Hepatocyte (in vitro differentiated cells): ENCODE measurements at regions not wholly inside any gene's neighbourhood (a gene's known extent, or its start where the extent isn't known, plus 50 kb on each side); places are given as distances from the start of the nearest gene placed in this dataset.

Source experiments
- CTCF ChIP-seq: fragments of 200-600 bp; sonication (generic); IDR thresholded peaks from 2 replicates; pipeline ENCODE4 v1.5.1; 2016; ENCODE audit warnings: antibody characterized with exemption, mild to moderate bottlenecking; ENCODE audit not compliant: poor library complexity
- EZH2 ChIP-seq: fragments of 200-600 bp; sonication (generic); IDR thresholded peaks from 2 replicates; pipeline ENCODE4 v1.6.1; 2016; ENCODE audit warnings: antibody characterized with exemption, mild to moderate bottlenecking, borderline replicate concordance

- no peak for TF ChIP-seq CTCF
- TF ChIP-seq EZH2, result no peak
These were observed 78.3 kb downstream of the CRLF2 start for GRCh38 chrX:1134156-1134555.
